ENCODE measurements at regions not wholly inside any gene's neighbourhood (a gene's known extent, or its start where the extent isn't known, plus 50 kb on each side); places are given as distances from the start of the nearest gene placed in this dataset.

DNA sequence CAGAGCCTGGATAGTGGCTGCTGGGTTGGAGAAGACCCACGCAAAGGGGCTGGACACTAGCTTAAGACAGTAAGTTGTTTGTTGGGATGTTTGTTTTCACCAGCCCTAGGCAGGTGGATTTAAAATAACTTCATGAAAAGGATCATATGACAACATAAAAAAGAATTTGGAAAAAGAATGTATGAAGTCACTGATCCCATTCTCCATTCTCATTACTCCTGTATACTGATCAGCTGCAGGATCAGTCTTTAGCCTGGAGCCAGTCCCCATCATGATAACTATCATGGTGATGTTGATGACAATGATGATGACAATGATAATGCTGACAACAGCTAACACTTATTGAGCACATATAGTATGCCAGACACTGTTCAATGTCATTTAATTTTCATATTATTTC is 92.1 kb upstream of the IFNE start:
- TF ChIP-seq, protein P1, sequence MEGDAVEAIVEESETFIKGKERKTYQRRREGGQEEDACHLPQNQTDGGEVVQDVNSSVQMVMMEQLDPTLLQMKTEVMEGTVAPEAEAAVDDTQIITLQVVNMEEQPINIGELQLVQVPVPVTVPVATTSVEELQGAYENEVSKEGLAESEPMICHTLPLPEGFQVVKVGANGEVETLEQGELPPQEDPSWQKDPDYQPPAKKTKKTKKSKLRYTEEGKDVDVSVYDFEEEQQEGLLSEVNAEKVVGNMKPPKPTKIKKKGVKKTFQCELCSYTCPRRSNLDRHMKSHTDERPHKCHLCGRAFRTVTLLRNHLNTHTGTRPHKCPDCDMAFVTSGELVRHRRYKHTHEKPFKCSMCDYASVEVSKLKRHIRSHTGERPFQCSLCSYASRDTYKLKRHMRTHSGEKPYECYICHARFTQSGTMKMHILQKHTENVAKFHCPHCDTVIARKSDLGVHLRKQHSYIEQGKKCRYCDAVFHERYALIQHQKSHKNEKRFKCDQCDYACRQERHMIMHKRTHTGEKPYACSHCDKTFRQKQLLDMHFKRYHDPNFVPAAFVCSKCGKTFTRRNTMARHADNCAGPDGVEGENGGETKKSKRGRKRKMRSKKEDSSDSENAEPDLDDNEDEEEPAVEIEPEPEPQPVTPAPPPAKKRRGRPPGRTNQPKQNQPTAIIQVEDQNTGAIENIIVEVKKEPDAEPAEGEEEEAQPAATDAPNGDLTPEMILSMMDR (IDR thresholded peaks at IDR 0.05): no peak
- intact Hi-C loops (cut with DNase I, micrococcal nuclease): no loop called here
- H3K9me3 ChIP-seq: no peaks in the 10 kb centered on the region
- DNase-seq (no peak), ATAC-seq (no peak)
- H3K36me3 ChIP-seq (ENCODE audit: low read depth): no peaks in the 10 kb centered on the region
- no peaks in the 10 kb centered on the region for H3K4me1 ChIP-seq (ENCODE audit: low read depth)
- H3K4me3 ChIP-seq: no peak overlapping the region

DNA sequence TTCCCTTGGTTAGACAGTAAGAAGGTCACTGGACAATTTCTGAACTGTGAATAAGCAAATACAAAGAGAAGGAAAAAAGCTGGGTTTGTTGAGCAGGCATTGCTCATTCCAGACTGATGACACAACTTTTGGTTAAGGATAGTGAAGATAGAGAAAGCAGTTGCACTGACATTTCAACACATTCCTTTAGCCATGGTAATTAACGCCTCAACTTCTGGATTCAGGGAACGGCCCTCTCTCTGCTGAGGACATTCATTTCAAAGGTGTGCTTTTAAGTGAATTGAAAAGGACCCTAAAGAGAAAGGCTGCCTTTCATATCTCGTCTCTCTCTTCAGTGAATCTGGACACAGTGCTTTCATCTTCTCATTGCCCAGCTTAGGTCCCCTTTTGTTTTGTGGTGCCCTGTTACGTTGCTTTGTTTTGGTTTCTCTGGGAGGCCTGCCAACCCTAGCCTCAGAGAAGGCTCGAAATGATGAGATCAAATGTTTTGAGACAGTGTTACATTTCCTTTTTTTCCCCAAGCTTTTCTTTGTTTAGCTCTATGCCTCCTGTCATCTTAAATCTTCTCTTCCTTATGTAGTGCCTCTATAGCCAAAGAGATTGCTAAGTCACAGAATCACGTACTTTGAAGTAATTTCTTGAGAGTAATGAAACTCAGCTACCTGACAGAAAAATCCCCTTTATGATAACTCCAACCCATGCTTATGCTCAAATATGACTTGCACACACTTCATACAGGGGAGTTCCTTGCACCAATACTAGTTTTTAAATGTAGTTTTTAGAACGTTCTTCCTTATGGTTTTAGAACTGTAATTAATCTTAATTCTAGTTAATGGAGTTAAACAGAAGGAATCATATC is 94.4 kb upstream of the IFNE start:
- H3K9me3 ChIP-seq: no peaks in the 10 kb centered on the region
- DNase-seq (no peak), ATAC-seq (peak; percentile 21)
- no peak overlapping the region for H3K4me3 ChIP-seq
- no peaks in the 10 kb centered on the region for H3K4me1 ChIP-seq (ENCODE audit: low read depth)
- TF ChIP-seq, protein P1 (IDR thresholded peaks at IDR 0.05): no peak
- no peaks in the 10 kb centered on the region for H3K36me3 ChIP-seq (ENCODE audit: low read depth)
- intact Hi-C loops (cut with DNase I, micrococcal nuclease): no loop called here

DNA sequence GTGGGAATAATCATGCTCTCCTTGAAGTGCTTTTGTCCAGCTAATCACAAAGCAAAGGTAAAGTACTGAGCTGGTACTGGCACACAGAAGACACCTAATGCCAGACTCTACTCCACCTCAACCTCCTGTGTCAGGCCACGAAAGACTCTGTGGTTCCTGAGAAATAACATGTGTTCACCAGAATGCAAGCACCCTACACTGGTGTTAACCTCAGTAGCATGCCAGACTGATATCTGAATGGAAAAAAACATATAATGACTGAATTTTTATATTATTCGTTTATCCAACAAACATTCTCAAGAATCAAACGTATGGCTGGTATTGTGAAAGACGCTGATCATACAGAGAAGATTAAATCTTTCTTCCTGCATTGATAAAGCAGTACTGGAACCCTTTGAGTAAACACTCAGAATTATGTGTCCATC is 97.1 kb upstream of the IFNE start:
- no peak for DNase-seq
- TF ChIP-seq, protein P1 (IDR thresholded peaks at IDR 0.05): no peak
- intact Hi-C loops (cut with DNase I, micrococcal nuclease): no loop called here
- peak; percentile 64 for ATAC-seq
- no peaks in the 10 kb centered on the region for H3K9me3 ChIP-seq
- no peaks in the 10 kb centered on the region for H3K4me1 ChIP-seq (ENCODE audit: low read depth)
- no peaks in the 10 kb centered on the region for H3K36me3 ChIP-seq (ENCODE audit: low read depth)
- H3K4me3 ChIP-seq: no peak overlapping the region

DNA sequence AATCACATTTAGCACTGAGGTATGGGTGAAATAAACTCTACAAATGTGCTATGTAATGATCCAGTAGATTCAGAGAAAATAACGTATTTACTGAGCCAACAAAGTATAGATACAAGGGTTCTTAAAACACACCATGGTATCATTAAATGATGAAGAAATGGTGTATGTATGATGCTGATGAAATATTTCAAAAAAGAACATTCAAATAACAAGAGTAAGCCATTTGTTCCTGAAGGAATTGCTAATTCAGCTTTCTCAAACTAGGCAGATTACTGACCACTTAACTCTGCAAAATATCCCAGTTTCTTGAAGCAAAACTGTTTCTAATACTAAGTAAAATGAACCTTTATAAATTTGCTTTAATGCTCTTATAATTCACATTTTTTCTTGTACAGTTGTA is 97.6 kb upstream of the IFNE start:
- Histone ChIP-seq H3K4me3 (no peak overlapping the region), H3K36me3 (ENCODE audit: low read depth) (no peaks in the 10 kb centered on the region), H3K9me3 (no peaks in the 10 kb centered on the region), H3K4me1 (ENCODE audit: low read depth) (no peaks in the 10 kb centered on the region)
- intact Hi-C loops (cut with DNase I, micrococcal nuclease): no loop called here
- ATAC-seq (no peak), DNase-seq (no peak)
- TF ChIP-seq, protein P1 (IDR thresholded peaks at IDR 0.05): no peak

DNA sequence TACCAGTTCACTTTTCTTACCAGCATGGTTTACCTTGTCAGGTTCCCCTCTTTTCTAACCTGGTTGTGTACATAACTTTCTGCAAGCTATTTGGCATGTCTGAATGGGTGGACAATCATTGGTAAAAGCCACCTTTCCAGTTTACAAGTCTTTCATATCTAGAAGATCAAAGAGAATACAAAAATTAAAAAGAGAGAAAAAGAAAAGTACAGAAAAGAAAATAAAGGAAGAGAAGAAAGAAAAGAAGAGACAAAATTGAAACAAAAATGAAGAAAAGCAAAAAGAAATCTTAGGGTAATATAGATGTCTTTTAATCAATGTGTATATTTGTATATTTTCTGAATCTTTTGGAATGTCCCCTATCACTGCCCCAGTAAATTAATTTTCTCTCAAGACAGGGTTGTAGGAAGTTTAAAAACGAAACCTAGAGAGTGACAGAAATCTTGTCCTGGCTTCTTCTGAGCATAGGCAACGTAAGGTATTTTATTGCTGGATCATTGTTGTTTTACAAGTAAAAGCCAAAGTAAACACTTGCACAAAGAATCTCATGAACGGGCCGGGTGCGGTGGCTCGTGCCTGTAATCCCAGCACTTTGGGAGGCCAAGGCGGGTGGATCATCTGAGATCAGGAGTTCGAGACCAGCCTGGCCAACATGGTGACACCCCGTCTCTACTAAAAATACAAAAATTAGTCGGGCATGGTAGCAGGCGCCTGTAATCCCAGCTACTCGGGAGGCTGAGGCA is 98.7 kb upstream of the IFNE start:
- DNase-seq (peak in 2 of 3 donors; percentile 23 to 26), ATAC-seq (peak; percentile 36)
- Histone ChIP-seq H3K4me3 (no peak overlapping the region), H3K4me1 (ENCODE audit: low read depth) (no peaks in the 10 kb centered on the region), H3K36me3 (ENCODE audit: low read depth) (no peaks in the 10 kb centered on the region), H3K9me3 (no peaks in the 10 kb centered on the region)
- intact Hi-C loops (cut with DNase I, micrococcal nuclease): no loop called here
- TF ChIP-seq, protein P1 (IDR thresholded peaks at IDR 0.05): no peak

Data from mucosa of descending colon (tissue), 3 donors.